ENCODE measurements at regions not wholly inside any gene's neighbourhood (a gene's known extent, or its start where the extent isn't known, plus 50 kb on each side); places are given as distances from the start of the nearest gene placed in this dataset.
A peak's percentile ranks its signal among the peaks of the same experiment; 100 is the strongest.

- peaks cover 28% of the 10 kb centered on the region for H3K4me1 ChIP-seq (ENCODE audit: control insufficient read depth, insufficient read depth, low read length)
- no peak overlapping the region for H3K27ac ChIP-seq (ENCODE audit: low read depth, low read length)
- H3K9me3 ChIP-seq (ENCODE audit: control insufficient read depth, insufficient read depth, low read depth, low read length): no peaks in the 10 kb centered on the region
- H3K4me3 ChIP-seq (ENCODE audit: low read depth, low read length): no peak overlapping the region
- H3K27me3 ChIP-seq (ENCODE audit: control insufficient read depth, insufficient read depth, low read length): no peaks in the 10 kb centered on the region
- peaks cover 17% of the 10 kb centered on the region; the same call in 1 of the 2 replicates for H3K36me3 ChIP-seq (ENCODE audit: control insufficient read depth, insufficient read depth, low read length)
- H3K9ac ChIP-seq (ENCODE audit: low read length): no peak overlapping the region
Observed at GRCh38 chr17:77312061-77312701, 171.4 kb downstream of the SEC14L1 start.

DNA sequence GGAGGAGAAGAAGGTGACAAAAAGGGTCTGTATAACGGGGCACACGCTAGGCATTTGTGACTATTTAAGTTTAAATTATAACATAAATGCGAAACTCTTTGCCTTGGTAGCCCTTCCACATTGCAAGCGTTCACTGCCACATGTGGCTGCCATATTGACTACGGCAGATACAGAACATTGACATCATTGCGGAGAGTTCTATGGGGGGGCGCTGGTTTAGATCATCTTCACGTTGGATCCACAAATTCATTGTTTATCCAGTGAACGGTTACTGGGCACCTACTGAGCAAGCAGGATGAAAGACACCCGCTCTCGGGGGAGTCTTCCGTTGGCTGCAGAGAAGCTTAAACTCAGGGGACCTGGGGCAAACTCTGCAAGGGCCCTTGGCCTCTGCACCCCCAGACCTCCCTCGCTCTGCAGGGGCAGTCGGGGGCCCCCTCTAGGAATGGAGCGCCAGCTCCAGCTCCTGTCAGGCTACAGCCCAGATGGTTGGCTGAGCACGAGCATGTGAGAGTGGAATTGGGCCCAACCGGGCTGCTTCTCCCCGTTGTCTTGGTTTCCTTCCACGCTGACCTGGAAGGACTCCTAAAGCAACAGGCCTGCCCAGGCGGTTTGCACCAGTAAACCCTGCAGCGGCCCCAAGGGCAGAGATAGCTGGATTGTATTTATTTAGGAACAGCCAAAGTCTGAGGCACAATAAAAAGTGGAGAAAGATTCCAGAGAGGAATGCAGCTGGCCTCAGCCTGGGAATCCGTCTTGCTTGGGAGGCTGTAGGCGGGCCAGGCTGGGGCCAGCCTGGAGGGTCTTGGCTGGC, 172.2 kb downstream of the SEC14L1 start:
- no peak overlapping the region for H3K4me3 ChIP-seq (ENCODE audit: low read depth, low read length)
- no peaks in the 10 kb centered on the region for H3K27me3 ChIP-seq (ENCODE audit: control insufficient read depth, insufficient read depth, low read length)
- H3K9me3 ChIP-seq (ENCODE audit: control insufficient read depth, insufficient read depth, low read depth, low read length): no peaks in the 10 kb centered on the region
- peaks cover 16% of the 10 kb centered on the region; the same call in 1 of the 2 replicates for H3K36me3 ChIP-seq (ENCODE audit: control insufficient read depth, insufficient read depth, low read length)
- no peak overlapping the region for H3K9ac ChIP-seq (ENCODE audit: low read length)
- H3K27ac ChIP-seq (ENCODE audit: low read depth, low read length): no peak overlapping the region
- H3K4me1 ChIP-seq (ENCODE audit: control insufficient read depth, insufficient read depth, low read length): peaks cover 29% of the 10 kb centered on the region

- H3K9me3 ChIP-seq (ENCODE audit: control insufficient read depth, insufficient read depth, low read depth, low read length): no peaks in the 10 kb centered on the region
- H3K4me3 ChIP-seq (ENCODE audit: low read depth, low read length): no peak overlapping the region
- H3K27me3 ChIP-seq (ENCODE audit: control insufficient read depth, insufficient read depth, low read length): no peaks in the 10 kb centered on the region
- H3K9ac ChIP-seq (ENCODE audit: low read length): no peak overlapping the region
- peaks cover 38% of the 10 kb centered on the region for H3K4me1 ChIP-seq (ENCODE audit: control insufficient read depth, insufficient read depth, low read length)
- no peak overlapping the region for H3K27ac ChIP-seq (ENCODE audit: low read depth, low read length)
- H3K36me3 ChIP-seq (ENCODE audit: control insufficient read depth, insufficient read depth, low read length): peaks cover 9% of the 10 kb centered on the region; the same call in 1 of the 2 replicates
Observed at GRCh38 chr17:77313831-77314230, 173.1 kb downstream of the SEC14L1 start.

GRCh38 chr17:77314601-77315000, 173.8 kb downstream of the SEC14L1 start:
- Histone ChIP-seq H3K27me3 (ENCODE audit: control insufficient read depth, insufficient read depth, low read length) (no peaks in the 10 kb centered on the region), H3K9me3 (ENCODE audit: control insufficient read depth, insufficient read depth, low read depth, low read length) (no peaks in the 10 kb centered on the region), H3K27ac (ENCODE audit: low read depth, low read length) (no peak overlapping the region), H3K4me3 (ENCODE audit: low read depth, low read length) (no peak overlapping the region), H3K9ac (ENCODE audit: low read length) (no peak overlapping the region), H3K36me3 (ENCODE audit: control insufficient read depth, insufficient read depth, low read length) (0 out of 2 replicates have a peak, but pooled peaks cover 8% of the 10 kb centered on the region), H3K4me1 (ENCODE audit: control insufficient read depth, insufficient read depth, low read length) (peaks cover 45% of the 10 kb centered on the region)

GRCh38 chr17:77315010-77315409, 174.2 kb downstream of the SEC14L1 start:
- peaks cover 50% of the 10 kb centered on the region for H3K4me1 ChIP-seq (ENCODE audit: control insufficient read depth, insufficient read depth, low read length)
- H3K27ac ChIP-seq (ENCODE audit: low read depth, low read length): no peak overlapping the region
- no peaks in the 10 kb centered on the region for H3K27me3 ChIP-seq (ENCODE audit: control insufficient read depth, insufficient read depth, low read length)
- no peaks in the 10 kb centered on the region for H3K9me3 ChIP-seq (ENCODE audit: control insufficient read depth, insufficient read depth, low read depth, low read length)
- H3K4me3 ChIP-seq (ENCODE audit: low read depth, low read length): no peak overlapping the region
- H3K36me3 ChIP-seq (ENCODE audit: control insufficient read depth, insufficient read depth, low read length): 0 out of 2 replicates have a peak, but pooled peaks cover 8% of the 10 kb centered on the region
- H3K9ac ChIP-seq (ENCODE audit: low read length): no peak overlapping the region

GRCh38 chr17:77315551-77316190, 174.9 kb downstream of the SEC14L1 start:
- Histone ChIP-seq H3K36me3 (ENCODE audit: control insufficient read depth, insufficient read depth, low read length) (0 out of 2 replicates have a peak, but pooled peaks cover 1% of the 10 kb centered on the region), H3K9me3 (ENCODE audit: control insufficient read depth, insufficient read depth, low read depth, low read length) (no peaks in the 10 kb centered on the region), H3K9ac (ENCODE audit: low read length) (peak overlapping the region; percentile 9), H3K27me3 (ENCODE audit: control insufficient read depth, insufficient read depth, low read length) (no peaks in the 10 kb centered on the region), H3K27ac (ENCODE audit: low read depth, low read length) (peak overlapping the region; percentile 43; the same call in 1 of the 2 replicates), H3K4me3 (ENCODE audit: low read depth, low read length) (no peak overlapping the region), H3K4me1 (ENCODE audit: control insufficient read depth, insufficient read depth, low read length) (peaks cover 52% of the 10 kb centered on the region)

DNA sequence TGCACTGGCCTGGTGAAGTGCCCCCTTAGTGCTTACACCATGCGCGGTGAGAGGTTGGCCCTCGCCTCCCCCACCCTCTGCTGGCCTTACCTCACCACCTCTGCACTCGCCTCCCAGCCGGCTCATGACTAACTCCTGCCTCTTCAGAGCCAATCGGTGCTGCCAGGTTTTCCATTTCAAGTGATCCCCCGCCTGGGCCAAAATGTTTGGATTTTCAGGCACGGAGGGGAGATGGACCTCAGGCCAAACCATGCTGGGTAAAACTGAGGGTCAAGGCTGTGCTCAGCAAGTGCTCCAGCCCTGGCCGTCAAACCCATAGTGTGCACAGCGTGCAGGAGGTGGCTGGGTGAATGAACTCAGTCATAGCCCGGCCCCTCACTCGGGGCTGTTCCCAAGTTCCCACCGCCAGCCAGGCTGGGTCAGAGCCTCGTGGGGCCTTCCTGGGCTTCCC, 175.4 kb downstream of the SEC14L1 start:
- Histone ChIP-seq H3K27ac (ENCODE audit: low read depth, low read length) (0 out of 2 replicates have a peak overlapping the region, but pooled peaks have one; percentile 43), H3K9ac (ENCODE audit: low read length) (no peak overlapping the region), H3K4me3 (ENCODE audit: low read depth, low read length) (no peak overlapping the region), H3K4me1 (ENCODE audit: control insufficient read depth, insufficient read depth, low read length) (peaks cover 52% of the 10 kb centered on the region), H3K9me3 (ENCODE audit: control insufficient read depth, insufficient read depth, low read depth, low read length) (no peaks in the 10 kb centered on the region), H3K36me3 (ENCODE audit: control insufficient read depth, insufficient read depth, low read length) (no peaks in the 10 kb centered on the region), H3K27me3 (ENCODE audit: control insufficient read depth, insufficient read depth, low read length) (no peaks in the 10 kb centered on the region)

DNA sequence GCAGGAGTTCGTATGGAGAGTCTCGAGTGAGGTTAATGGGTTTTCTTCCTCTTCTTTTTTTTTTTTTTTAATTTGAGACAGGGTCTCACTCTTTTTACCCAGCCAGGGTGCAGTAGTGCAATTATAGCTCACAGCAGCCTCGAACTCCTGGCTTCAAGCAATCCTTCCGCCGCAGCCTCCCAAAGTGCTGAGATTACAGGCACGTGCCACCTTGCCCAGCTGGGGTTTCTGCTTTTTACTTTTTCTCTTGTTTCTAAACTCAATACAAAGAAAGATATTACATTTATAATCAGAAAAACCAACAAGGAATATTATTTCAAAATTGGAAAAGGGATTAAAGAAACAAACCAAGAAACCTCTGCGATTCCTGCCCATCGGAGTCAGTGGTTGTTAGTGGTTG, 175.9 kb downstream of the SEC14L1 start:
- Histone ChIP-seq H3K27ac (ENCODE audit: low read depth, low read length) (no peak overlapping the region), H3K4me1 (ENCODE audit: control insufficient read depth, insufficient read depth, low read length) (peaks cover 51% of the 10 kb centered on the region), H3K36me3 (ENCODE audit: control insufficient read depth, insufficient read depth, low read length) (no peaks in the 10 kb centered on the region), H3K4me3 (ENCODE audit: low read depth, low read length) (no peak overlapping the region), H3K27me3 (ENCODE audit: control insufficient read depth, insufficient read depth, low read length) (no peaks in the 10 kb centered on the region), H3K9me3 (ENCODE audit: control insufficient read depth, insufficient read depth, low read depth, low read length) (no peaks in the 10 kb centered on the region), H3K9ac (ENCODE audit: low read length) (no peak overlapping the region)

DNA sequence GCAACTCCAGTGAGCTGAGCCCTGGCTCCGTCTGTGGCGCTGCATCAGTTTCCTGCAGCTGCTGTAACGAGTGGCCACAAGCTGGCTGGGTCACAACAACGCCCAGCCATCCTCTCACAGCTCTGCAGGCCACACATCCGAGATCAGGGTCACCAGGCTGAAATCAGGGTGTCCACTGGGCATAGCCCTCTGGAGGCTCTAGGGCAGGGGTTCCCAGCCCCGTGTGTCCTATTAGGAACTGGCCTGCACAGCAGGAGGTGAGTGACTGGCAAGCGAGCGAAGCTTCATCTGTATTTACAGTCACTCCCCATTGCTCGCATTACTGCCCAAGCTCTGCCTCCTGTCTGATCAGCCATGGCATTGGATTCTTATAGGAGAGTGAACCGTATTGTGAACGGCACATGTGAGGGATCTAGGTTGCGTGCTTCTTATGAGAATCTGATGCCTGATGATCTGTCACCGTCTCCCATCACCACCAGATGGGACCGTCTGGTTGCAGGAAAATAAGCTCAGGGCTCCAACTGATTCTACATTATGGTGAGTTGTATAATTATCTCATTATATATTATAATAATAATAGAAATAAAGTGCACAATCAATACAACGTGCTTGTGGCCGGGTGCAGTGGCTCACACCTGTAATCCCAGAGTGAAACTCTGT, 176.5 kb downstream of the SEC14L1 start:
- Histone ChIP-seq H3K27ac (ENCODE audit: low read depth, low read length) (no peak overlapping the region), H3K9ac (ENCODE audit: low read length) (no peak overlapping the region), H3K36me3 (ENCODE audit: control insufficient read depth, insufficient read depth, low read length) (no peaks in the 10 kb centered on the region), H3K27me3 (ENCODE audit: control insufficient read depth, insufficient read depth, low read length) (no peaks in the 10 kb centered on the region), H3K4me3 (ENCODE audit: low read depth, low read length) (no peak overlapping the region), H3K4me1 (ENCODE audit: control insufficient read depth, insufficient read depth, low read length) (peaks cover 56% of the 10 kb centered on the region), H3K9me3 (ENCODE audit: control insufficient read depth, insufficient read depth, low read depth, low read length) (no peaks in the 10 kb centered on the region)

DNA sequence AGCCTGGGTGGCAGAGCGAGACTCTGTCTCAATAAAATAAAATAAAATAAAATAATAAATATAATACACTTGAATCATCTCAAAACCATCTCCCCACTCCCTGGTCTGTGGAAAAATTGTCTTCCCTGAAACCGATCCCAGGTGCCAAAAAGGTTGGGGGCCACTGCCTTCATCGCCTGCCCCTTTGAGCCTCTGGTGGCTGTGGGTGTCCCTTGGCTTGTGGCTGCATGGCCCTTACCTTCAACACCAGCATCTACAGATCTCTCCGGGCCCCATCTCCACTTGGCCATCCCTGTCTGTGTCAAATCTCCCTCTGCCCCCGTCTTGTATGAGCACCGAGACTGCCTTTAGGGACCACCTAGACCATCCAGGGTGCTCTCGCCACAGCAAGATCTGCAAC, 177.3 kb downstream of the SEC14L1 start:
- Histone ChIP-seq H3K4me3 (ENCODE audit: low read depth, low read length) (no peak overlapping the region), H3K27ac (ENCODE audit: low read depth, low read length) (no peak overlapping the region), H3K36me3 (ENCODE audit: control insufficient read depth, insufficient read depth, low read length) (no peaks in the 10 kb centered on the region), H3K9ac (ENCODE audit: low read length) (no peak overlapping the region), H3K27me3 (ENCODE audit: control insufficient read depth, insufficient read depth, low read length) (no peaks in the 10 kb centered on the region), H3K4me1 (ENCODE audit: control insufficient read depth, insufficient read depth, low read length) (peaks cover 63% of the 10 kb centered on the region), H3K9me3 (ENCODE audit: control insufficient read depth, insufficient read depth, low read depth, low read length) (no peaks in the 10 kb centered on the region)
